Medulla oblongata (tissue), 1 donor: ENCODE measurements at regions not wholly inside any gene's neighbourhood (a gene's known extent, or its start where the extent isn't known, plus 50 kb on each side); places are given as distances from the start of the nearest gene placed in this dataset.

Source experiments
- DNase-seq: peaks from one replicate; pipeline ENCODE4 v3.0.0-alpha.2; 2015; ENCODE audit errors: extremely low spot score

DNA sequence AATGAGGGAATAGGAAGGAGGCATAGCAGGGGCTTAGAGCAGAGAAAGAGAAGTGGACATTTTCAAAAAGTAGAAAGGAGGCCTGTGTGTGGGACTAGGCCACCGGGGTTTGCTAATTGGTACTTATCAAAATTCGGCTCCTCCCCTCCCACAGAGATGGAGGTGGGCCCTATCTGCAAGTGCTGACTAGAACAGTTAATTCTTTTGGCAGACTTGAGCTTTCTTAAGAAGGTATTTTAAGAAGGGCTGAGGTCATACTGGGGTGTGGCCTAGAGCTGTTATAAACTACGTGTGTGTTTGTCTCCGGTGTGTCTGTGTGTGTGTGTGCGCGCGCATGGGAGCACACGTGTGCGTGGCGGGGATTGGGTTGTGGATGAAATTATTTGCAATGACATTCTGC, 1086.5 kb downstream of the EFNA5 start:
- no peak for DNase-seq

DNA sequence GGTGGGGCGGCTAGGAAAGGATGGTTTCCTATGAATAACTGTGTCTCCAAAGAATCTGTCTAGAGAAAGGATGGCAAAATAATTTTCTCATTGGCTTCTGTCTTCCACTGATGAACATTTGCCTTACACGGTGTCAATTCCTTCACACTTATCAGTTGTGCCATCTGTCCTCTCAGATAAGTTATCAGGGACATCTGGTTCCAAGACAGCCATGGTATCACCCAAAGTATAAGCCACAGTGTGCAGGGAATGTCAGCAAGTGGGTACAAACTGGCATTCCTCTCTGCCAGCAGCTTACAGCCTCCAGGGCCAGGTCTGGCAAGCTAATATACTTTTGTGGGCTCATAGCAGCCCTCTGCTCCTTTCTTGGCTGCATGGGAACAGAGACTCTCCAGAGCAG, 1092.0 kb downstream of the EFNA5 start:
- DNase-seq = no peak

DNA sequence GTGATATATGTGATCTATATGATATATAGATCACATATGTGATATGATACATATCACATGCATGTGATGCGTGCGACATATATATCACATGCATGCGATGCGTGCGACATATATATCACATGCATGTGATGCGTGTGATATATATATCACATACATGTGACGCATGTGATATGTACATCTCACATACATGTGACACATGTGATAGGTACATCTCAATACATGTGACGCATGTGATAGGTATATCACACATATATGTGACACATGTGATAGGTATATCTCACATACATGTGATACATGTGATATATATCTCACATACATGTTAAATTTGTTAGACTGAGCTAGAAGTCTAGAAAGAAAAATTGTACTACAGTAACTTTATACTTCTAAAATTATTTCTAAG, 1095.9 kb downstream of the EFNA5 start:
- no peak for DNase-seq

DNA sequence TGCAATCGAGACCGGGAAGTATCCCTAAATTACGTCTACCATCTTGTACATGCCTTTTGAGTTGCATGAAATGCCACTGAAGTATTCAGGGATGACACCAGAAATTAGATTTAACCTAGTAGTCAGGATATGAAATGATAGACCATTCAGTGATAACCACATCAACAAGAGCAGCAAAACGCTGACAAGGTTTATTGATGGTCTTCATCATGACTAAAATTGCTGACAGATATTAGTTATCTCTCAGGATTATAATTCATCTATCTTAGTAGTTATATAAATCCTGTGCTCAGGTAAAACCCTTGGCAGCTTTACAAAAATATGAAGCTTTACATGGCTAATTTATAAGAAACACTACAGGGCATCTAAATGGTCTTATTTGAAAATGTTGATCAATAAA, 1104.7 kb downstream of the EFNA5 start:
- DNase-seq = no peak

DNA sequence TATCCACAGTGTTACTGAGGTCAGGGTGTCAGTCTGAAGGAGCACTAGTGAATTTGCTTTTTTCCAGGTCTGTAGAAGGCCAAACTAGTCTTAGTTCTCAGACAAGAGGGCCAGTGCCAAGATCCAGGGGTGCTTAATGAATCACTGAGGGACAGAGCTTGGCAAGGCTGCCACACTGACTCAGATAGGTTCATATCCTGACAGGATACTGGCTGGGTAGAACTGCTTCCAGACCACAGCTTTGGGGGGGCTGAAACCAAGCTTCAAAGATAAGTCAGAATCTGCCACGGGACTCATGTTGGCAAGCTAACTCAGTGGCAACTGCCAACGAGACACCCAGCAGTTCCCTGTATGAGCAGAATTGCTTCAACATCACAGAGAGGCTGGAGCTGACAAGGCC, 1125.4 kb downstream of the EFNA5 start:
- DNase-seq = no peak

DNA sequence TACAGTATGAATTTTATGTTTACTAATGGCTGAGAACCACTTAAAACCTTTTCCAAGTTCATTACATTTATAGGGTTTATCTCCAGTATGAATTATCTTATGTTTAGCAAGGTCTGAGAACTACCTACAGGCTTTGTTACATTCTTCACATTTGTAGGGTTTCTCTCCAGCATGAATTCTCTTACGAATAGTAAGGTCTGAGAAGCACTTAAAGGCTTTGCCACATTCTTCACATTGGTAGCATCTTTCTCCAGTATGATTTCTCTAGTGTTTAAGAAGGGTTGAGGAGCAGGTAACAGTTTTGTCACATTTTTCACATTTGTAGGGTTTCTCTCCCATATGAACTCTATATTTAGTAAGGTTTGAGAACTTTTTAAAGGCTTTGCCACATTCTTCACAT, 1127.4 kb downstream of the EFNA5 start:
- no peak for DNase-seq

DNA sequence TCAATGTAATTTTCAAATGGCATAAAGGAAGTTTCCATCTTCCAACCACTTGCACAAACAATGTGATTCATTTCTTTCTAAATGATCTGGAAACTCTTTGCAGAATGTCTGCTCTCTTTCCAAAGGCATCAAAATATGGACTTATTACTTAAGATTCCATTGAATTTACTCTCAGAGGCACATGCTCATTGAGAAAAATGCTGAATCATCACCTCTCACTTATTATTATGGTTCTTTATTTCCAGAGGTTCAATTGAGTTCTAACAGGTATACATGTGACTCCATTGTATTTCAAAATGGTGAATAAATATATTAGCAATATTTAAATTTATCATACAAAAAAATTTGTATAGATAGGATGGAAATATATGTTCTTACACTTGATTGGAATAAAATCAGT, 1140.6 kb downstream of the EFNA5 start:
- no peak for DNase-seq

DNA sequence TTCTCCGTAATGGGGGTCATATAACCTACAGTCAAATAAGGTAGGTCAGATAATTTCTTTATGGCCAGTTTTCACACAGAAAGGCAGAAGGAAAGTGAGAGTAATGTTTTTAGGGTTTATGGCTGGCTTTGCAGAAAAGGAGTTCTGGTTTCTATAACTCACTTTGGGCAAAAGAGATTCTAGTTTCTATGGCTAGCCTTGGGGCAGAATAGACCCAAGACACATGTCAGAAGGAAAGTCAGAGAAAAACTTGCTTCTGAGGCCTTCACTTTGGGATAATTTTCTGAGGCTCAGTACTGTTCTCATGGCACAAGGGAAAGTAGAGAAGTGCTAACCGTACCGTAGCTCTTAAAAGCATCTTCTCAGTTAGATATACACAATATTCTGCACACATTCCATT, 1145.3 kb downstream of the EFNA5 start:
- no peak for DNase-seq

DNA sequence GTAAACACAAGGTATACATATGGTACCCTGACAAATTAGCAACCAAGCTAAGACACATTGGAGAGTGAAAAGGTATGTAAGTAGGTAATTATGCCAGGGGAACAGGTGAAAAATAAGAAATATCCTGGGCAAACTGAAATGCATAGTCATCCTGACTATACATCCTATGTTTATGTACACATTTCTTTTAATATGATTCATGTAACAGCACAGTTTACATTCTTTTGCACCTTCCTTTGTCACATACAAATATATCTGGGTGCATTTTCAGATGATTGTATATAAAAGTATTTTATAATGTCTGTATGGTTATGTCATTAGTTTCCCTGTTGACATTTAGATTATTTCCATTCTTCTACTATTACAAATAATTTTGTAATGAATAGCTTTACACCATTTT, 1146.9 kb downstream of the EFNA5 start:
- no peak for DNase-seq

DNA sequence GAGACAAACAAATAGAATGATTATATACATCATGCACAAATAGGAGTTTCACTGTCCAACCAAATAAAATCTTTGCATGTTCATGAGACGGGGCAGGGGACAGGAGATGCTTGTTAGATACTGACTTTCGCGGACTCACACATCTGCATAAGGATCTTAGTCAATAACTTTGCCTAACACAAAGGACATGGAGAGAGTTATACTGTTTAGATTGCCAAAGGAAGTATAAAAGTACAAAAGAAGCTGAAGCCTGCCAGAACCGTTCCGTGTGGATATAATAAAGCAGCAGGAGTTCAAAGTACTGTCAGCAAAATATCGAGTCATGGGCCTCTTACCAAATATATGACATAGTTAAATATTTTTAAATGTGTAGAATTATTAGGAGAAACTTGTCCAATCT, 1148.4 kb downstream of the EFNA5 start:
- peak; percentile 7 for DNase-seq

DNA sequence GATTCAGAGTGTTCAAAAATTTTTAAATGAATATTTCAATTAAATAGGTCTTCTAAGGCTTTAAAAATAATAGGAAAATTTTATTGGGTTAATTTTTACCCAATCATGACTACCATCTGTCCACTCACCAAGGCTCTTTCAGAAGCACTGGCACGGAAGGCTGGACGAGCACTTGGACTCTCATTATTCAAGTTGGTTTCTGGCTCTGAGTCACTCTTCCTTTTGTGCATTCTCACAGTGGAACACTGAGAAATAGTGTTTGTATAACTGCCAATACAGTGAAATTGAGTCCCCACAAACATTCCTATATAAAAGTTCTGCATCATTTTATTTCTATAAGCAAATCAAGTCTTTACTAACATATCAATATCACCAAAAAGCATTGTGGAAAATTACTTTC, 1149.0 kb downstream of the EFNA5 start:
- DNase-seq = peak; percentile 78

DNA sequence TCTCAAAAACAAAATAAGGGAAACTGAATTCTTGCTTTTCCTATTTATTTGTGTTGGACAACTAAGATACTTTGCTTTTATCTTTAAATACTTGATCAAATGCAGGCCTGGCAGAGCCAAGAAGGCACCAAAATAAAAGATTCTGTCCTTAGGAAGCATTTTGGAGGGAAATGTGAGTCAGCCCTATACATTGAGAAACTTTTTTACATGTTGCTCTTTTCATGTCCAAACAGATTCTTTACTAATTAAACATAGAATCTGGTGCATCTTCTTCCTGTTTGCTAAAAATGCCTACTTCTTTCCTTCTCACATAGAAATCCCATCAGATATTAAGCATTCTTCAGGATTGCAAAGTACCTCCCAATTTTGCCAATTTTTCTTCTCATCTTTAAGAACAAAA, 1160.4 kb downstream of the EFNA5 start:
- no peak for DNase-seq

DNA sequence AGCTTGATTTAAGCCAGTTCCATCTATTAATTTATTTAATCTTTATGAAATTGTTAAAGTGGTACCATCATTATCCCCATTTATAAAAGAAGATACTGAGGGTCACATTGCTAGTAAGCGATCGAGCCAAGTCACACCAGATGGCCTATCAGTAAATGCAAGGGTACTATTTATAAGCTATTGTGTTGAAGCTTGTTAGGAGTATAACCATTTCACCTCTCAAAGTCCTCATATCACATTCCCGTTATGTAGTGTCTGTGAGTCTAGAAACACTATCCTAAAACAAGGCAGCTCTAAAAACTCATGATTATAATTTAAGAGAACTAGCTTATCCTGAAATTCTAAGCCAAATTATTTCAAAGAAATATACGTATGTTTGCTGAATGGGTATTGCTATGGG, 1161.8 kb downstream of the EFNA5 start:
- no peak for DNase-seq

DNA sequence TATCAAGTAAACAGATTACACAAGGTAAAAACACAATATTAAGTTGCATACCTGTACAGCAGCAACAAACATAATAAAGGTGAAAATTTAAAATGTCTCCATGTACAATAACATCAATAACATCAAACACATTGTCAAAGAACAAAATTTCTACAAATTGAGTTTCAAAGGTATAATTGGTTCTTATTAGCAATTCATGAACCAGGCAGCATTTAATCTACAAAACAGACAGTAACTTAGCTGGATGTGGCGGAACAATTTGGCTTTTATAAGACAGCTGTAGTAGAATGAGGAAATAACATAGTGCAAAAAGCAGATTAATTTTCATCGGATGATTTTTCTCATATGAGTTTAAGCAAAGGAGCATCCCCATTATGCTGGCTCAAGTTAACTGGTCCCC, 1176.8 kb downstream of the EFNA5 start:
- no peak for DNase-seq

DNA sequence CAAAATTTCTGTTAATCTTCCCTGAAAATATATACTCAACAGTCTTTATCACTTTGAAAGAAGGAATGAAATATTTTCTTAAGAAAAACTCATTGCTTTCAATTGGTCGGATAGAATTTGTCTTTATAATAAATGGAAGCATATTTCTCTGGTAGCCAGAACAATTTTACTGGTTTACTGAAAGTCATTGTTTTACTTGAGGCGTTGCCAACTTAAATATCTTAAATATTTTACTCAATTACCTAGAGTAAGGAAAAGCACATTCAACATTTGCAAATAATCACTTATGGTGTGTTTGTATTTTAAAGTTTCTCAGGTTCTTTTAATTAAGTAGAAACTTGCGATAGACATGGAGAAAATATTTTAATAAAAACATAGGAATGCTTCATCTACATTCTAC, 1181.7 kb downstream of the EFNA5 start:
- DNase-seq = no peak

DNA sequence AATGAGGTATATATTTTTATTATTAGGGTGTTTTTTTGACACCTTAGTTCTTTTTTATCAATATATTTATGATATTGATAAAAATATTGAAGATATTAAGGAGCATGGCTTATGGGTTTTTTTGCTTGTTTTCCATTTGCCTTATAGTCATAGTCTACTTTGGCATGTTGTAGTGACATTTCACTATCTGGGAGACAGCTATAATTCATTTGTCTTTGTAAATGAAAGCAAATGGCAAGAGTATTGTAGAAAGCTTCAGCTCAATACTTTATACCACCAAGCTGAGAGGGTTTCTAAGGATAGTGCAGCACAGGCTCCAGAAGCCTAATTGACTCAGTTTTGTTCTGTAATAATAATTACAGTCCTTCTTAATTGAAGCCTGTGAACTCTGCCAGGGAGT, 1182.3 kb downstream of the EFNA5 start:
- DNase-seq = no peak

DNA sequence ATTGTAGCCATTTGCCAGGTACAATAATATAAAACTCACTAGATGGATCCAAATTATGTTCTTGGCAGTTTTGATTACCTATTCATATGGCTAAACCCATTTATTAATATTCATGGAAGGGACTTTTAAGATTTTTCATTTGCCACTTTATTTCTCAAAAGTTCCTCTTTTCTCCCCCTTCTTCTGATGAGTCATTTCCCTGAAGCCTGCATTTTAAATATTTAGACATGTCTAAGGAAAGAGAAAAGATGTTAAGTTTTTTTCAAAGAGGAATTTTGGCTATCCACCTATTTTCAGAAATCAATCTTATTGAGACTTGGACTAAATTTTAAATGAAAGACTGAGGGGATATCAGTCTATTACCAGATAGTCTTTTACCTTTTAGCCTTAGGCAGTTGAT, 1189.4 kb downstream of the EFNA5 start:
- DNase-seq = no peak

DNA sequence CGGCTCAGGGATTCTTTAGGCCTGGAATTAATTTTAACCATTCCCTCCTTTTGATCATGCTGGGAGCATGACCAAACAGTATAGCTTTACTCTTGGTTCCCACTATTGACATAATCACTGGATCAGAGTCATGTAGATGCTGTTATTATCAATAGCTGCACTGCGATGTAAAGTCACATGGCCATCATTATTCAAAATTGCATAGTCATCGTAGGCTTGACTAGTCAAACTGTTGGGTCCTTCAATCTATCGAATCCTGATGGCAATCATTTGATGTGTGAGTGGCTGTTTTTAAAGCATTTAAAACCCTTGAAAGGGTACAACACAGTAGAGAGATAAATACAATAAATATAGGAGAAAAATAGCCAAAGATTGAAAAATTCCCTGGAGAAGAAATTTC, 1194.1 kb downstream of the EFNA5 start:
- DNase-seq = no peak

DNA sequence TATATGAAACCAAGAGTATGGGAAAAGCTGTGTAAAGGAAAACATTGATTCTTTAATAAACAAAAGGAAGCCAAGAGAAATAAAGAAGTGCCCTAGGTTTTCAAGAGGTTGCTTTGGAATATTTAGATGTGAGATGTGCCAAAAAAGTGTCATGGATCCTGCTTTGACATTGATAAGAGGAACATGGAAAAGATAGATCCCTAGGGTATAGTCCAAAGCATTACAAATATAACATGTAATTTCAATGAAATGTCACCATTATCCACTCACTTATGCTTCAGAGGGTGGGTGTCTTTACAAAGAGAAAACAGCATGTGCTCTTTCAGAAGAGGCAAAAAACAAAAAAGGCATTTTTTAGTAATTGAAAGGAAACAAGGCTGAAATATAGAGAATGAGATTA, 1196.7 kb downstream of the EFNA5 start:
- no peak for DNase-seq

DNA sequence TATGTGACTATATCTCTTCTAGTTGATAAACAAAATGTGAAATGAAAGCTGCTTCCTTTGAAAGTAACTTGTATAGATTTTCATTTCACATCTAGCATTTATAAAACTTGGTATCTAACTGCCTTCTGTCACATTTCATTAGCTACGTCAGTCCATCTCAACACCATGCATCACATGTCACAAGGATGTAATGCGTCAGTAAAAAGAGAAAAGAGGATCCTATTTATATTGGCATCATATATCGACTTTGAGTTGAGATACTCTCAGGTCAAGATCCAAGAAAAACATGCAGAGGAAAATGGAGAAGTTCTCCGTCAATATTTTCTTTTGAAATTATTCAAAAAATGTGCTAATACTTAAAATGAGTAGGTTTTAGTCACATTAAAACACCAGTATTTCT, 1211.2 kb downstream of the EFNA5 start:
- no peak for DNase-seq

DNA sequence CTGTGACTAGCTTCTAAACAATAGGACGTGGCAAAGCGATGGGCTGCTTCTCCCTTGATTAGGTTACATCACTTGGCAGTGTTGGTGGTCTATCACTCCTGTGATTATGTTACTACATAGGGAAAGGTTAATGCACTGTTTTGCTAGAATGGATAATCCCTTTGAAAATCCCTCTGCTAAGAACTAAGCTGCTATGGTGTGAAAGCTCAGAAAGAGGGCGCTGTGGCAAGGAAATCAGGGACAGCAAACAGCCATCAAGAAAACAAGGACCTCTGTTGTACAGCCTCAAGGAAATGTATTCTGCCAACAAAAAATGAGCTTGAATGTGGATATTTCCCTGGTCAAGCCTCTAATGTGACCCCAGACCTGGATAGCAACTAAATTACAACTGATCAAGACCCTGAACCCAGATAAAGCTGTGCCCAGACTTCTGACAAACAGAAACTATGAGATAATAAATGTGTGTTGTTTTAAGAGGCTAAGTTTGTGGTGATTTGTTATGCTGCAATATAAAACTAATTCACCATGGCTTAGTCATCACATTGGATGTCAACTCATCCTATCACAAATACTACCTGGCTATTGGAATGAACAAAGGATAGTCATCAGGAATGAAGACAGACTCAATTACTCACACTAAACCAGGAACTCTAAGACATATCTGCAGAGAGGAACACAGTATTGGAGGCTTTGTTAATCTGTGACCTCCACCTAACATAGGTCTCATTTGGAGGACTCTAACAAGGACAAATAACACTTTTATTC, 1215.9 kb downstream of the EFNA5 start:
- DNase-seq = peak; percentile 79

DNA sequence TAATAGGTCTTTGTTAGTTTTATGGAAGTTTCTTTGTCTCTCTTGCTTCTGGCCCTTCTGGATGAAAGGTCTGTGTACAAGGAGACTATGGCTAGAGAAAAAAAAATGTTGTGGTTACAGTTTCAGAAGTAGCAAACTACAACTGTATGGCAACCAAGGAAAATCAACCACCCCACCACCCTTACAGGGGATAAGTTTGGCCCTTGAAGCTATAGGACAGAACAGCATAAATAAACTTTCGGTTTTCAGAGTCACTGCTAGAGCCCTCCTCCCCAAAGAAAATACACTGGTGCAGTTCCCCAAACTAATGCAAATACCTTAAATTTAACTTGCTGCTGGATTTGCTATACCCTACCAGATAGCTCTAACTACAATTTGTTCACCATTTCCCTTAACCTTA, 1216.7 kb downstream of the EFNA5 start:
- no peak for DNase-seq

DNA sequence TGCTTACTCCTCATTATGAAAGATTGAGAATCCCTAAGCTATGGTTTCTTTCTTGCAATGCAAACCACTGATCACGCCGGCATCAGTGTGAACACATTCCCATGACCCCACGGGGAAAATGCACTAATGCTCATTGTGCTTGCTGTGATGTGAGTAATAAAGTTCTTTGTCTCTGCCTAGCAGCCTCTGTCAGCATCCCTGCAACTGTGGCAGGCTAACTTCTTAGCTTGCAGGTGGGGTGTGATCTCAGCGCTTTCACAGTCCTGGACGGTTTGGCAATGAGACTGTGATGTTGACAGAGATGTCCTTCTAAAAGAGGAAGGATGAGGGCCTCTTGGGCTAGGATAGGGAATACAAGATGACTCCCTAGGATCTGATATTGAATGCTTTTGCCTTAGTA, 1218.7 kb downstream of the EFNA5 start:
- no peak for DNase-seq

DNA sequence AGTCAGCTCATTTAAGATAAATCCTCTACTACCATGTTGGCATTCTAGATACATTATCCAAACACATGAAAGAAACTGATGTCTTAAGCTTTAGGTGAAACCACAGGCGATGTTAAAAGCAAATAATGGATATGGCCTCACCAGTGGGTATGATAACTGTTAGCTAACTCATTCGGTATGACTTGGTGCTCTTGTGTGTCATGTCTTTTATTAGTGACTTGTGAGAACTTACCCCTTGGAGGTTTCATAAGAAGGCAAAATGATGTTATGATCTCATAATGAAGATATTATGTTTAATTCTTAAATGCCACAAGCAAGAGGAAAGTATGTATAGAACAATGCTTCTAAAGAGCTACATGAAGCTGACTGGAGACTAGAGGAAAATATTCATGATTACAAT, 1227.0 kb downstream of the EFNA5 start:
- no peak for DNase-seq
